Forelimb muscle (tissue), 1 donor: ENCODE measurements at regions not wholly inside any gene's neighbourhood (a gene's known extent, or its start where the extent isn't known, plus 50 kb on each side); places are given as distances from the start of the nearest gene placed in this dataset.
"Not testable (repeated sequence)": the region's sequence is repeated elsewhere in the genome, so short reads cannot be mapped to it uniquely, and the experiment has no call there.

ENCODE experiments used
- DNase-seq: peaks from one replicate; pipeline ENCODE4 v3.0.0-alpha.2; 2013; ENCODE audit warnings: low read depth

- no peak for DNase-seq
Measured at GRCh38 chr1:191669629-191670028, 488.6 kb upstream of the RGS18 start.

- no peak for DNase-seq
Measured at GRCh38 chr1:191671236-191671635, 487.0 kb upstream of the RGS18 start.

DNA sequence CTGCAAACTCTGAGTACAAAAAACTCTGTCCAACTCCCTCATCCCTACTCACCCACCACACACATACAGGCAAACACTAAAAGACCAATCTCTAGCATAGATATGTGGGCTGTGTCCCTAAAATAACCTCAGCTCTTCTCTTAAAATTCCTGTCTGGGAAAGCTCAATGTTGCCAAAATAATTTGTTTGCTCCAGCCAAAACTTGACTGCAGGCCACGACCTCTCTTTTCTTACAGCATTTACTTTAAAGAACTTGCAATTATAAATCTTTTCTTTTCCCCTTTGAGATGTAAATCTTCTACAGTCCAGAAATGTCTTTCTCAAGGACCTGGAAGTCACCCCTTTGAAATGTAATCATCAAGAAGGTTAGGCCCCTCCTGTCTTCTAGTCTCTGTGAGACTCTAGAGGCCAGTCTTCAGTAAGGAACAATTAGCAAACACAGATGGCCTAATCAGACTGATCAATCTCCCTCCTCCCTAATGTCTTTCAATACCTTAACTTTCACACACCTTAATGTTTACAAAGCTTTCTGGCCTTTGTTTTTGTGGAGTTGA, 483.6 kb upstream of the RGS18 start:
- DNase-seq: peak; percentile 44

GRCh38 chr1:191675856-191676783, 482.1 kb upstream of the RGS18 start:
- DNase-seq: no peak

GRCh38 chr1:191685669-191686068, 472.6 kb upstream of the RGS18 start:
- DNase-seq: no peak

DNA sequence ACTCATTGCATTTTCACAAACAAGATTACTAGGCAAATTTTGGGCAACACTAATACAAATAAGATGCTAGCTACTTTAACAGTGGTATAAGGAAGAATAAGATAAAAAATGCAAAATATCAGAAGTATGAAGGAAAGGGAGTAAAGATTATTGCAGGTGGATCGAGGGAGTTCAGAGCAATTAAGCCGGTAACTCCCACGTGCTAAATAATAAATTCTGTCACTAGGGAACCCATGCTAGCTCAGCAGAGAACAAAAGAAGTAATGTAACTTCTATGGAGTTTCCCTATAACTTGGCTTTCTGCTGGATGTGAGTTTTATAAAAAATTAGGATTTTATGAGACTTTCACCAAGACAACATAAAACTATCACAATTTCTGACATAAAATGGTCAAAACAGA, 470.5 kb upstream of the RGS18 start:
- DNase-seq: no peak

- no peak for DNase-seq
Measured at GRCh38 chr1:191690931-191691330, 467.3 kb upstream of the RGS18 start.

DNA sequence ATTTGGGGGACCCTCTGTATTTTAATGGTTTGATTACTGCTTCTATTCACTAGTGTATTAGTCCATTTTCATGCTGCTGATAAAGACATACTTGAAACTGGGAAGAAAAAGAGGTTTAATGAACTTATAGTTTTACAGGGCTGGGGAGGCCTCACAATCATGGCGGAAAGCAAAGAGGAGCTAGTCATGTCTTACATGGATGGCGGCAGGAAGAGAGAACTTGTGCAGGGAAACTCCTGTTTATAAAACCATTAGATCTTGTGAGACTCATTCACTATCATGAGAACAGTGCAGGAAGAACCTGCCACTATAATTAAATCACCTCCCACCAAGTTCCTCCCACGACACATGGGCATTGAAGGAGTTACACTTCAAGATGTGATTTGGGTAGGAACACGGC, 464.5 kb upstream of the RGS18 start:
- no peak for DNase-seq

- no peak for DNase-seq
Measured at GRCh38 chr1:191695865-191696264, 462.4 kb upstream of the RGS18 start.

GRCh38 chr1:191696354-191696753, 461.9 kb upstream of the RGS18 start:
- DNase-seq: no peak

GRCh38 chr1:191697556-191697955, 460.7 kb upstream of the RGS18 start:
- no peak for DNase-seq

- DNase-seq: no peak
Measured at GRCh38 chr1:191698246-191698645, 460.0 kb upstream of the RGS18 start.

- no peak for DNase-seq
Measured at GRCh38 chr1:191699343-191699742, 458.9 kb upstream of the RGS18 start.

GRCh38 chr1:191700922-191701321, 457.3 kb upstream of the RGS18 start:
- DNase-seq: no peak

GRCh38 chr1:191702124-191702523, 456.1 kb upstream of the RGS18 start:
- no peak for DNase-seq

GRCh38 chr1:191707288-191707687, 451.0 kb upstream of the RGS18 start:
- DNase-seq: no peak

DNA sequence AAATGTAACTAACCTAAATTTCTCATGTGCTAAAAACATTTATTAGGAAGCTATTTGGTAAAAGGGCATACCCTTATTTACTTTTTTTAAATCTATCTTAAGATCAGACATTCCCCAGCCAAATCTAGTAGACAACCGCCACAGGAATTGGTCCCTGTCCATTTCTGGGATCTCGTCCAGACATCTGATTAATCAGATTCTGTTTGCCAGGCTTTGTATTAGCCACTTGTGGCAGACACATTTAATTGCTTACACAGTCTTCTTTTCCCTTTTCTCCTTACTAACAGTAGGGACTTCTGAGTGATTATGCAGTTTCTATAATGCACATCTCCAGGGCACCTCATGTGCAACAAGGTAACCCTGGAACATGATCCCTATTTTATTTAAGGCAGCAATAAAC, 449.0 kb upstream of the RGS18 start:
- DNase-seq: no peak

DNA sequence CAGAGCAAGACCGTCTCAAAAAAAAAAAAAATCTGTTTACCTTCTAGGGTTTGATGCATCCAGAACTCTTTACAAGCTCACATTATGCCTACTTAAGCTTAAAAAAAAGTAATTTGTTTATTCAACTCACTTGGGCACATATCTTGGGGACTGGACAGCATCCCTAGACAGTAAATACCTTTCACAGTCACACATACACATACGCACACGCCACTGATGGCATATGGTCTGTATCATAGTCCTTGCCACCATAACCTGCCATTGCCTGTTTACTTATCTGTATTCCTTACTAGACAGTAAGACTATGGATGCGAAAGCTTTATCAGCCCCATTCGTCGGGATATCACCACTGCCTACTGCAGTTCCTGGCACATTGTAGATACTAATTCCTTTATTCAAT, 446.3 kb upstream of the RGS18 start:
- DNase-seq: no peak

- no peak for DNase-seq
Measured at GRCh38 chr1:191714845-191715244, 443.4 kb upstream of the RGS18 start.

DNA sequence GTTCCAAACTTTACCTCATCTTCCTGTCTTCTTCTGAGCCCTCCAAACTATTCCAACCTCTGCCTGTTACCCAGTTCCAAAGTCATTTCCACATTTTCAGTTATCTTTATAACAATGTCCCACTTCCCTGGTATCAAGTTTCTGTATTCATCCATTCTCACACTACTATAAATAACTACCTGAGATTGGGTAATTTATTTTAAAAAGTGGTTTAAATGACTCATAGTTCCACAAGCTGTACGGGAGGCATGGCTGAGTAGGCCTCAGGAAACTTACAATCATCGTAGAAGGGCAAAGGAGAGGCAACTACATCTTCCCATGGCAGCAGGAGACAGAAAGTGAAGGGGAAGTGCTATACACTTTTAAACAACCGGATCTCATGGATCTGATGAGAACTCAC, 428.5 kb upstream of the RGS18 start:
- no peak for DNase-seq

DNA sequence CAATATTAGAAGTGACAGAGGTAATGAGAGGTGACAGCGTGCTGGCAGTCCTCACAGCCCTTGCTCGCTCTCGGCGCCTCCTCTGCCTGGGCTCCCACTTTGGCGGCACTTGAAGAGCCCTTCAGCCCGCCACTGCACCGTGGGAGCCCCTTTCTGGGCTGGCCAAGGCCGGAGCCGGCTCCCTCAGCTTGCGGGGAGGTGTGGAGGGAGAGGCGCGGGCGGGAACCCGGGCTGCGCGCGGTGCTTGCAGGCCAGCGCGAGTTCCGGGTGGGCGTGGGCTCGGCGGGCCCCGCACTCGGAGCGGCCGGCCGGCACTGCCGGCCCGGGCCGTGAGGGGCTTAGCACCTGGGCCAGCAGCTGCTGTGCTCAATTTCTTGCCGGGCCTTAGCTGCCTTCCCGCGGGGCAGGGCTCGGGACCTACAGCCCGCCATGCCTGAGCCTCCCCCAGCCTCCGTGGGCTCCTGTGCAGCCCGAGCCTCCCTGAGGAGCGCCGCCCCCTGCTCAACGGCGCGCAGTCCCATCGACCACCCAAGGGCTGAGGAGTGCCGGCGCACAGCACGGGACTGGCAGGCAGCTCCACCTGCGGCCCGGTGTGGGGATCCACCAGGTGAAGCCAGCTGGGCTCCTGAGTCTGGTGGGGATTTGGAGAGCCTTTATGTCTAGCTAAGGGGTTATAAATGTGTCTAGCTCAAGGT, 426.5 kb upstream of the RGS18 start:
- DNase-seq: not testable (repeated sequence)

GRCh38 chr1:191734321-191734720, 423.9 kb upstream of the RGS18 start:
- DNase-seq: no peak

- DNase-seq: no peak
Measured at GRCh38 chr1:191739544-191739943, 418.7 kb upstream of the RGS18 start.
